Vagina (tissue), 2 donors: ENCODE measurements at regions not wholly inside any gene's neighbourhood (a gene's known extent, or its start where the extent isn't known, plus 50 kb on each side); places are given as distances from the start of the nearest gene placed in this dataset.

Source experiments
- DNase-seq, 2 donors: peaks; one replicate each; pipeline ENCODE4 v3.0.0-alpha.2; 2017; ENCODE audit errors: extremely low spot score in 2 of 2
- H3K27ac ChIP-seq: fragments of 200-600 bp; sonication (generic); one replicate; pipeline ENCODE4 v1.5.1; 2019
- H3K27me3 ChIP-seq: fragments of 200-600 bp; sonication (generic); one replicate; pipeline ENCODE4 v1.5.1; 2019
- H3K36me3 ChIP-seq, 2 donors: fragments of 200-600 bp; sonication (generic); one replicate each; pipeline ENCODE4 v1.5.1; 2017 to 2019
- H3K4me1 ChIP-seq: fragments of 200-600 bp; sonication (generic); one replicate; pipeline ENCODE4 v1.5.1; 2019
- H3K4me3 ChIP-seq, 2 donors: fragments of 200-600 bp; sonication (generic); 1 replicate in 1 of 2; 2 replicates in 1 of 2; pipeline ENCODE4 v1.5.1; 2016 to 2019
- H3K9me3 ChIP-seq: fragments of 200-600 bp; sonication (generic); one replicate; pipeline ENCODE4 v1.5.1; 2019
- CTCF ChIP-seq, 3 experiments: fragments of 450-650 bp in 2 of 3; fragments of 200-600 bp in 1 of 3; sonication (generic) in 1 of 3; IDR thresholded peaks; one replicate each; pipeline ENCODE4 v1.5.1; 2017 to 2019; ENCODE audit warnings: antibody characterized with exemption in 3 of 3, mild to moderate bottlenecking in 2 of 3, moderate library complexity in 2 of 3
- POLR2A ChIP-seq, 2 donors: fragments of 450-650 bp; IDR thresholded peaks; one replicate each; pipeline ENCODE4 v1.6.1; 2017; ENCODE audit warnings: antibody characterized with exemption in 2 of 2, mild to moderate bottlenecking in 2 of 2, moderate library complexity in 2 of 2
- POLR2AphosphoS5 ChIP-seq, 2 donors: sonication (generic); formaldehyde crosslinking; IDR thresholded peaks; one replicate each; pipeline ENCODE4 v1.9.0; 2017; ENCODE audit warnings: antibody characterized with exemption in 2 of 2, mild to moderate bottlenecking in 2 of 2, low read depth in 1 of 2; ENCODE audit not compliant: insufficient read depth in 1 of 2
- intact Hi-C: fragments of 100-400 bp; cut with DNase I; formaldehyde crosslinking; loops from one replicate; pipeline ENCODE4 v1.15.1; 2023

- no peak for TF ChIP-seq CTCF (IDR thresholded peaks at IDR 0.05)
- TF ChIP-seq POLR2A (IDR thresholded peaks at IDR 0.05), result no peak
- TF ChIP-seq POLR2AphosphoS5 (IDR thresholded peaks at IDR 0.05; ENCODE audit: insufficient read depth in 1 of 2, low read depth in 1 of 2), result no peak
- H3K4me3 ChIP-seq, result no peak overlapping the region
- no peaks in the 10 kb centered on the region for H3K27me3 ChIP-seq
- no peaks in the 10 kb centered on the region for H3K36me3 ChIP-seq
- DNase-seq, result no peak
- no peak overlapping the region for H3K27ac ChIP-seq
- intact Hi-C loops, result no loop called here
- no peaks in the 10 kb centered on the region for H3K9me3 ChIP-seq
- peaks cover 14% of the 10 kb centered on the region for H3K4me1 ChIP-seq
These were observed 59.2 kb upstream of the FHL2 start for GRCh38 chr2:105458076-105458475.

- Histone ChIP-seq H3K4me3 (no peak overlapping the region), H3K4me1 (peaks cover 14% of the 10 kb centered on the region), H3K36me3 (no peaks in the 10 kb centered on the region), H3K27me3 (no peaks in the 10 kb centered on the region), H3K27ac (no peak overlapping the region), H3K9me3 (no peaks in the 10 kb centered on the region)
- TF ChIP-seq POLR2A (IDR thresholded peaks at IDR 0.05) (no peak), CTCF (IDR thresholded peaks at IDR 0.05) (no peak), POLR2AphosphoS5 (IDR thresholded peaks at IDR 0.05; ENCODE audit: insufficient read depth in 1 of 2, low read depth in 1 of 2) (no peak)
- intact Hi-C loops, result no loop called here
- DNase-seq, result no peak
These were observed 56.7 kb upstream of the FHL2 start for GRCh38 chr2:105455488-105456003.

GRCh38 chr2:105454801-105455485 lies 56.1 kb upstream of the FHL2 start:
- H3K27me3 ChIP-seq, result no peaks in the 10 kb centered on the region
- DNase-seq, result no peak
- intact Hi-C loops, result no loop called here
- no peaks in the 10 kb centered on the region for H3K36me3 ChIP-seq
- H3K4me1 ChIP-seq, result peaks cover 14% of the 10 kb centered on the region
- no peak overlapping the region for H3K4me3 ChIP-seq
- H3K9me3 ChIP-seq, result no peaks in the 10 kb centered on the region
- TF ChIP-seq CTCF (IDR thresholded peaks at IDR 0.05) (no peak), POLR2A (IDR thresholded peaks at IDR 0.05) (no peak)
- H3K27ac ChIP-seq, result no peak overlapping the region

GRCh38 chr2:105451571-105452166 lies 52.8 kb upstream of the FHL2 start:
- Histone ChIP-seq H3K27ac (no peak overlapping the region), H3K4me3 (no peak overlapping the region), H3K4me1 (peaks cover 14% of the 10 kb centered on the region), H3K9me3 (no peaks in the 10 kb centered on the region), H3K27me3 (no peaks in the 10 kb centered on the region), H3K36me3 (no peaks in the 10 kb centered on the region)
- TF ChIP-seq CTCF (IDR thresholded peaks at IDR 0.05) (no peak), POLR2A (IDR thresholded peaks at IDR 0.05) (no peak), POLR2AphosphoS5 (IDR thresholded peaks at IDR 0.05; ENCODE audit: insufficient read depth in 1 of 2, low read depth in 1 of 2) (no peak)
- intact Hi-C loops, result no loop called here
- DNase-seq, result no peak

GRCh38 chr2:105450471-105450870 lies 51.6 kb upstream of the FHL2 start:
- Histone ChIP-seq H3K27me3 (no peaks in the 10 kb centered on the region), H3K4me1 (peaks cover 10% of the 10 kb centered on the region), H3K36me3 (no peaks in the 10 kb centered on the region)

More at GRCh38 chr2:105450471-105450870, 51.6 kb upstream of the FHL2 start:
- DNase-seq, result no peak
- no peak overlapping the region for H3K27ac ChIP-seq
- no peak overlapping the region for H3K4me3 ChIP-seq
- intact Hi-C loops, result no loop called here
- H3K9me3 ChIP-seq, result no peaks in the 10 kb centered on the region
- TF ChIP-seq CTCF (IDR thresholded peaks at IDR 0.05), result no peak
- no peak for TF ChIP-seq POLR2A (IDR thresholded peaks at IDR 0.05)
- no peak for TF ChIP-seq POLR2AphosphoS5 (IDR thresholded peaks at IDR 0.05; ENCODE audit: insufficient read depth in 1 of 2, low read depth in 1 of 2)
